Ammon's horn (tissue), 1 donor: ENCODE measurements at regions not wholly inside any gene's neighbourhood (a gene's known extent, or its start where the extent isn't known, plus 50 kb on each side); places are given as distances from the start of the nearest gene placed in this dataset.

Experiments
- DNase-seq: peaks from one replicate; pipeline ENCODE4 v3.0.0-alpha.2; 2016; ENCODE audit warnings: low spot score

DNA sequence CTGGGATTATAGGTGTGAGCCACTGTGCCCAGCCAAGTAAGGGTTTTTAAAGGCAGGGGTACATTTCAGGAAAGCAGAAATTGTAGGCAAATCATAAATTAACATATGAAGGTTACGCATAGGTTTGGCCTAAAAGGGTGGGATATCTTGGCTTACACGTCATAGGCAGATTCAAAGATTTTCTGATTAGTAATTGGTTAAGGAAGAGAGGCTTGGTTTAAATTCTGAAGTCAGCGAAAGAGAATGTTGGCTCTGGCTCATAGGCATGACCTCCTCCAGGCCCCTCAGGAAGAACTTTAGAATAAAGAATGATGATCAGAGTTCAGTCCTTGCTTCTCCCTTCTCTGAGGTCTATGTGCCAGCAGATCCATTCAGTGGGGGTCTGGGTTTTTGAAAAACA is 124.8 kb upstream of the RBBP6 start:
- DNase-seq = no peak

DNA sequence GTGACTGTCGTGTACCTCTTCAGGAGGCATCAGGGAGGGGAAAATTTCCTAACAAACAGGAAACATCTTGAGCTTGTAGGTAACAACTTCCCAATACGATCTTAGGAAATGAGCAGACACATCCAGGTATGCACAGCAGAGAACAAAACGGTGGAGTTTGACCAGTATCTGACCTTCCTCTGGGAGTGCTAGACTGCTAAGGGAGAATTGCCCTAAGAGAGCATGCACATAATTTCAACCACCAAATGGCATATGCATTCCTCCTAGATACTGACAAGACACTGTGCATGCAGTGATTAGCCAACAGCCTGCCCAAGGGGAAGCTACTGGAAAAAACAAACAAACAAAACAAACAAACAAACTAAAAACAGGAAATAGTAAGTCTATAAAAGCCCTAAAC is 120.6 kb upstream of the RBBP6 start:
- DNase-seq = no peak

DNA sequence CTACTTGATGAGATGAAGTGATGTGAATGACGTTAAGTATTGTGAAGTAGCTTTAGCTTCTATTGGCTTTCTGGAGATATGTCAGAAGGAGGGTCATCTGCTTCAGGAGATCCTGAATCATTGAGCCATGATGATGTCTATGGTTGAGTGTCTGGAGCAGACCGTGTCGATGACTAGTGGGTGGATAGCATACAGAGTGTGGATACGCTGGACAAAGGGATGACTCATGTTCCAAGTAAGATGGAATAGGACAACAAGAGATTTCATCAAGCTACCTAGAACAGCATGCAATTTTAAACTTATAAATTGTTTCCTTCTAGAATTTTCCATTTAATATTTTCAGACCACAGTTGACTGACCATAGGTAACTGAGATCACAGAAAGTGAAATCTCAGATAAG is 116.1 kb upstream of the RBBP6 start:
- DNase-seq = no peak

DNA sequence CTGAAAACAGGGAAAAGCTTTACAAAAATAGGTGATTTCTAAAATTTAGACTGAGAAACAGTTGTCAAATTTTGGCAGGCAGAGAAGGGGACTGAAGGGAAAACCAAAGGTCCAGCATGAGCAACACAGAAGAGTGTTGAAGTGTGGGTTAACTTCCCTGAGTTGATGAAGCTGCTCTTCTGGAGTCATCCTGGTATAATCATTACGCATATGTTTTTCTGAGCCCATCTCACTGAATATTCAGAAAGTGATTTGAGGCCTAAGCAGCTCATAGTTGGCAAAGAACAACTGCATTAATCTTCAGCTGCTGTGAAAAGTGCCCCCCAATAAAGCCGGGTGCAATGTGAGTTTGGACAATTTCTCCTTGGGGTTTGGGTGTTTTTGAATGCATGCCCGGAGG is 115.0 kb upstream of the RBBP6 start:
- no peak for DNase-seq

DNA sequence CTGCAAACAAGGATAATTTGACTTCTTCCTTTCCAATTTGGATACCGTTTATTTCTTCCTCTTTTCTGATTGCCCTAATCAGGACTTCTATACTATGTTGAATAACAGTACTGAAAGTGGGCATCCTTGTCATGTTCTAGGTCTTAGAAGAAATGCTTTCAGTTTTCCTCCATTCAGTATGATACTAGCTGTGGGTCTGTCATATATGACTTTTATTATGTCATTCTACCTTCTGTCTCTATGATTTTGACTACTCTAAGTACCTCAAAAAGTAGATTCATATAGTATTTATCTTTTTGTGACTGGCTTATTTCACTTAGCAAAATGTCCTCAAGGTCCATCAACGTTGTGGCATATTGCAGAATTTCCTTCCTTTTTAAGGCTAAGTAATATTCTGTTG is 111.5 kb upstream of the RBBP6 start:
- no peak for DNase-seq

DNA sequence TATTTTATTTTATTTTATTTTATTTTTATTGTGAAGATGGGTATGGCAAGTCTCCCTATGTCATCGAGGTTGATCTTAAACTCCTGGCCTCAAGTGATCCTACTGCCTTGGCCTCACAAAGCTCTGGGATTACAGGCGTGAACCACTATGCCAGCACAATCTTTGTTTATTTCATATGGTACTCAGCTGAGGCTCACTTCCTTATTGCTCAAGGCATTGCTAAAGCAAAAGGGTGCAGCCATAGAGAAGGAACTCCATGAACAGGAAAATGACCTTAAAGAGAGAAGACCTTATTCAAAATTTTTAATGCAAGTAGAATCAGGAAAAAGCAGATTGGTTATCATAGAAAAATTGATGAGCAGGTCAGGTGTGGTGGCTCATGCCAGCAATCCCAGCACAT is 110.6 kb upstream of the RBBP6 start:
- DNase-seq = no peak

DNA sequence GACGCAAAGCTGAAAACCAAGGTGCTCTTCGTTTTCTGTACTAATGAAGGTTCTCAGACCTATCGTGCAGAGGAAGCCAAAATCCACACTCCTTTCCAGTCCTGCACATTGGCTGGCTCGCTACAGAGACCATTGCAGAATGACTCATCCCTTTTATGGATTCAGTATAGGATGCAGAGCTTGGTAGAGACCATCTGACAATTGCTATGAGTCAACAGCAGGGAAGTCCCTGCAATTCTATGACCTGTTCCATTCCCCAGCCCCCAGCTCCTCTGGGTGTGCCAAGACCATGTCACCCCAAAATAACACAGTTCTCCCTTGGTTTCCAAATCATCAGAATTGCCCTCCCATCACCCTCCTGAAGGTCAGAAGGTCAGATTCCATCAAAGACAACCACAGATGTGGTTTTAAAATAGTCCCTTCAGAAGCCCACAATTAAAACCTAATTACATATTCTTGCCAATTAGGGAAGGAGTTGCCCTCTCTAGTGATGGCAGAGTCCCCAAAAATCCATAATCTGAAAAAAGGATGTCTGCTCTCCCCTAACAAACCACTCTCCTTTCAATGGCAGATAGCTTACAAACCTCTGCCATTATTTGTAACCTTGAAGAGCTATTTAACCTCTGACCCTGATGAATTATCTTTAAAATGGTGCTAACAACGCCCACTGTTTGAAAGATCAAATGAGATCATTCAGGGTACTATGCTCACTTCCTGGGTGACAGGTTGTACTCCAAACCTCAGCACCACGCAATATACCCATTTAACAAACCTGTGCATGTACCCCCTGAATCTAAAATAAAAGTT is 108.2 kb upstream of the RBBP6 start:
- no peak for DNase-seq

DNA sequence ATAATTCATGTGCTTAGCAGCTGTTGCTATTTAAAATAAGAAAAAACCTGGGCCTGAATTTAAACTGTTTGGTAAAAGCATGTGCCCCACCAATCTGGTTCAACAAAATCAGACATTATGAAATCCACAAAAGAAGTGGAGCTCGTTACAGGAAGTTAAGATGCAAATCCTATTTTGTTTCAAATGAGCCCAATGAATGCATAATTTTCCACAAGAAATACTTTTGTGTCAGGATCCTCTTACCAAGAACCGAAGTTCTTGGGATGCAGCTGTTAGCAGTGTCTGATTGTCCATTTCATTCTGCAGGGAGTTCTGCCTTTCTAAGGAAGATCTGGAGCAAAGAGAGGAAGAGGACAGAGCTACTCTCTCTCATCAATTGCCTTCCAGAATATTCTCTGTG is 105.7 kb upstream of the RBBP6 start:
- no peak for DNase-seq

DNA sequence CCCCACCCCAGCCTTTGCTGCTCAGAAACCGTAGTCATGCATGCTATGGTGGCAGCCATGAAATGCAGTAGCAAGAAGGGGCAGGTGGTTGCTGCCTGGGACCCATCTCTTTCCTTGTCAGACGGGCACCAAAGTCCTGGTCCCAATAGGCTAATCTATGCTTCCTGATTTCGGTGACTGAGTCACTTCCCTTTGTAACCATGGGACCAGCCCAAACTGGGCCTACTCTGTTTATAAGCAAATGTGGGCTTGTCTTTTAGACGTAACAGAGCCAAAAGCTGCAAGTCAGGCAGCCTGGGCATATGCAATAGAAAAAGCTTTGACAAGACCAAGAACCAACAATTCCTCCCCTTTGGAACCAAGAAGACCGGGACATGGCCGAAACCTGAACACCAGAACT is 99.1 kb upstream of the RBBP6 start:
- no peak for DNase-seq

DNA sequence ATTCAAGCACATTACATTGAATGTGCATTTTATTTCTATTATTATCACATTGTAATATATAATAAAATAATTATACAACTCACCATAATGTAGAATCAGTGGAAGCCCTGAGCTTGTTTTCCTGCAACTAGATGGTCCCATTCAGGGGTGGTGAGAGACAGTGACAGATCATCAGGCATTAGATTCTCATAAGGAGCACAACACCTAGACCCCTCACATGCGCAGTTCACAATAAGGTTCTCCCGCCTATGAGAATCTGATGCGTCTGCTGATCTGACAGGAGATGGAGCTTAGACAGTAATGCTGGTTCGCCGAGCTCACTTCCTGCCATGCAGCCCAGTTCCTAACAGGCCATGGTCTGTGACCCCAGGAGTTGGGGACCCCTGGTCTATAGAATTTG is 96.7 kb upstream of the RBBP6 start:
- no peak for DNase-seq

DNA sequence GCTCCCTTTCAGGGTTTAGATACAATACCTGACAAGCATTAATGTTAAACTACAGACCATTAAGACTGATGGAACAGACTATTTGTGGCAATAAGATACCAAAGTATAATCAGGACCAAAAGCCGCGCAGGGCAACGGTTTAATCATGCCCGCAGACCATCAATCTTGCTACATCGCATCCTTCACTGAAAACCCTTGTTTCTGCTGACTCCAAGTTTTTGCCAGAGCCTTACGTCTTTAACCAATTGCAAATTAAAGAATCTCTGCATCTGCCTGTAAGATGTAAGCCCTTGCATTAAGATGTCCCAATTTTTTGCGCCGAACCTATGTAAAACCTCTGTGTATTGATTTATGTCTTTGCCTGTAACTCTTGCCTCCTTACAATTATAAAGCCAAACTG is 94.2 kb upstream of the RBBP6 start:
- no peak for DNase-seq

DNA sequence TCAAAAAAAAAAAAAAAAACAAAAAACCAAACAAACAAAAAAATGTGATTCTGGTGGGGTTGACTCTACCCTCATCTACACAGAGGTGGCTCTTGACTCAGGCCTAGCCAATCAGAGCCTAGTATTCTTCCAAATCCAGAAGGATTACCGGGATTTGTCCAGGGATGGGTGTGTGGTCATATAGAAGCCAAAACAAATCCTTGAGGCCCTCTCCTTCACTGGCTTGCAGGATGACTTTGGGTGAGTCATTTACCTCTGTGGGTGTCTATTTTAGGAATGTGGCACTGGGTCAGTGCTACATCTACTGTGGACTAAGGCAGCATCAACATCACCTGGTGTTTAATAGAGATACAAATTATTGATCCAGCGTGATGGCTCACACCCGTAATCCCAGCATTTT is 93.2 kb upstream of the RBBP6 start:
- no peak for DNase-seq

DNA sequence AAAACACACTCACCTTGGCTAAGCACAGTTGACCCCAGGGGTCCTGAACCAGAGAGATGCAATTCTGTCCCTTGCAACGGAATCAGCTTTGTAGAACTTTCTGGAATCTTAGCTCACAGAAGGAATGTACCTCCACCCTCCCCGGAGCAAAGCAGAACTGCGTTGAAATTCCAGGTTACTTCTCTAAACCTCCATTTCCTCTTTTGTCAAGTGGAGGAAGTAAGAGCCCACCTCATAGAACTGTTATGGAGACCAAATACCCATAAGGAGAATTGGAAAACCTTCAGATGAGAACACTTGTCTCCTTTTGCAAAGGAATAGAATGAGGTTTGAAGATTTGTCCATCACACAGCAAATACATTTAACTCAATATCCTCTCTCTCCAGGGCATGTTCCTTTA is 86.6 kb upstream of the RBBP6 start:
- no peak for DNase-seq

DNA sequence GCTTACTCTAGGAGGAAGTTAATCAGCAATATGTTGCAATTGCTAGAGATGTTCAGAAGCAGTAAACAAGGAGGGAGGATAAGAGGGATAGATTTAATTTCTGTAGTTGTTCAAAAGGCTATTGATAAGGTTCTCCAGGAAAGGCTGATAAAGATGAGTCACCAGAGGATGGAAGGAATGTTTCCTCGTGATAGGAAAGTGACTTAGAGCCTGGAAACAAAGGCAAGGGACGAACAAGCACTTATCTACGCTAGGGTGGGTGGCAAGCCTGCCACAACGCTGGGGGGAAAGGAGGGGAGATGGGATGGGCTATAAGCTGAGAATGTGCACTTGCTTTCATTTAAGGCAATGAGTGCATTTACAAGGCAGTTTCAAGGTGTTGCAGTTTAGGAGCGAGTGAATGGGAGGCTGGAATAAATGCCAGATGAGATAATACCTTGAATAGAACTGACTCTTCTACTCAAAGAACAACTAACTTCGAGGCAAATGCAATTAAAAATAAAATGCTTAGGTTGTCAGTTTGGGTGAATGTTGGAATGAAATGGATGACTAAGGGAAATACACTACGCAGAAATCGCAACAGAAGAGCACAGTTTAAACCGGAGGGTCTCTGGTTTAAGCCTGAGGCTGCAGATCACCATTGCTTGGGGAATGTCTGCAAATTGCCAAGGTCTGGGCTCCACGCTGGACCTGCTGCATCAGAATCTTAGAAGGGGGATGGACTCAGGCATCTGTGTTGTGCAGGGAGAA is 76.0 kb upstream of the RBBP6 start:
- no peak for DNase-seq

DNA sequence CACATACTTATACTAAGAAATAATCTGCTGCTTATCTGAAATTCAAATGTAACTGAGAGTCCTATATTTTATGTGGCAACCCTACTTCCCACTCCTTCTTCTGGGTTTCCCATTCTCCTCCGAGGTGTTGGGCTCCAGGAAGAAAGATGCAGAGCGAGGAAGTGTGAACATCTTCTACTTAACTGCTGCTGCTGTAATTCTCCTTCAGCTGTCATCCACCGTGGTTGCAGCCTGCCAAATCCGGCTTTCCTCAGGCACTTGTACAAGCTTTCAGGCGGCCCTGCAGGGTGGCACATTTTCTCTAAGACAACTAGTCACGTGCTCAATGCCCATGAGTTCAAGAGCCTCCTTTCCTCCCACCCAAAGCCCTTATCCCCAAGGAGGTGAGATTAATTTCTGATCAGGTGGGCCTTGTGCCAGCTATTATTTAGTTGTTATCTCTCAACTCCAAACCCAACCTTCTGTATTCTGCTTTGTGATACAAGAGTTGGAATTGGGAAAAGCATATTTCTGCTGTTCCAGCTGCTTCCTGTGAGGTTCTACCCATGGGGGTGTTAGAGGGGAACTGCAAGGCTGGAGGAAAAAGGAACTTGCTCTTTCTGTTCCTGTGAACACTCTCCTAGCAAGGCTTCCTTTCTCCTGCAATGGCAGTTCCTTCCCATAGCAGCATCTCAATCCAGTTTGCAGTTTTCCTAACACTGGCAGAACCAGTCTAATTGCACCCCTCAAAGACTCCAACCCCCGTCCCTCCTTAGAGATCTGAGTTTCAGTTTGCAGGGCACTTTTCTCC is 67.6 kb upstream of the RBBP6 start:
- DNase-seq = peak; percentile 33

DNA sequence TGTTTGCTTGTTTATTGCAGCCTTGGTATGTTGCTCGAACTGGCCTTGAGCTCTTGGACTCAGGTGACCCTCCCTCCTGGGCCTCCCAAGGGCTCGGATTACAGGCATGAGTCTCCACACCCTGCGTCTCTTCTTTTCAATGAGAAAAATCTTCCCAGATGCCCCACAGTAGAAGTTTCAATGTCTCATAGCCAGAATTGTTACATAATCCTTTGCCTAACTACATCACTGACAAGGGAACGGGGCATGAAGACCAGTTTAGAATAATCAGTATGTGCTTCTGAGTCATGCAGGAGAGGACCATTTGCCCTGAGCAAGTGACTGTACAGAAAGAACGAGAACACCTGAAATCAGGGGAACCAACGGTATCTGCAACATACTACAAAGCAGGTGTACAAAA is 61.9 kb upstream of the RBBP6 start:
- DNase-seq = no peak

DNA sequence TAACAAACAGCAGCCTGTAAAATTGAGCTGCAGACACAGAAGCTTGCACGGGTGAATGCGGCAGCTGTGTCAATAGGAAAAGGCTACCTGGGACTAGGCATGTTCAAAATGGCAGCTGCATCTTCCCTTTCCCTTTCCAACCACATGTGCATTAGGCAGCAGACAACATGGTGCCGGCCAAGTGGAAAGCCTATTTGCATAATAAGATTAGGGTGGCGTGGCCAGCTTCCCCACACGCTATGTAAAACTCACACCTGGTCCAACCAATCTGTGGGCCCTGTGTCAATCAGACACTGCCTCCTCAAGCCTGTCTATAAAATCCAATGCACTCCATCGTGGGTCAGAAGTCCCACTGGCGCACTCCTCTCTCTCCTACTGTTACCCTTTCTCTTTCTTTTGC is 61.0 kb upstream of the RBBP6 start:
- DNase-seq = no peak

DNA sequence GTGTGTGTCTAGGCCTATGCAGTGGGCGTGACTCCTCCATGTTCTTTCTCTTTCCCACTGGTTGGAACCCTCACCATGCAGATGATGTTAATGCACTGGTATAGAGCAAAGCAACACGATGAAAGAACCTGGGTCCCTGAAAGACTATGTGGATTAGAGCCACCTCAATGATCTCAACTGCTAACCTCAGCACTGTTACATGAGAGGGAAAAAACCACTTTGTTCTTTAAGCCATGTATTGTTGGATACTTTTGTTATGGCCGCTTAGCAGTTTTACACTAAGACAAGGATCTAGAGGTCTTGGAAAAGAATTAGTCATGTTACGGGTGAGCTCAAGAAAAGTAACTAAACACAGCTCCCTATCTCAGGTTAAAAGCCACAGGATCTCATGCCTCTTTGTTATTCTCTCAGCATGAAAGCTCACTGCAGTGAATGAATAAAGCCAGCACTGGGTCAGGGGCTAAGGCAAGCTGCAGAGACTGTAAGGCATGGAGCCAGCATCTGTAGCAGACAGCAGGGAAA is 56.6 kb upstream of the RBBP6 start:
- DNase-seq = no peak

DNA sequence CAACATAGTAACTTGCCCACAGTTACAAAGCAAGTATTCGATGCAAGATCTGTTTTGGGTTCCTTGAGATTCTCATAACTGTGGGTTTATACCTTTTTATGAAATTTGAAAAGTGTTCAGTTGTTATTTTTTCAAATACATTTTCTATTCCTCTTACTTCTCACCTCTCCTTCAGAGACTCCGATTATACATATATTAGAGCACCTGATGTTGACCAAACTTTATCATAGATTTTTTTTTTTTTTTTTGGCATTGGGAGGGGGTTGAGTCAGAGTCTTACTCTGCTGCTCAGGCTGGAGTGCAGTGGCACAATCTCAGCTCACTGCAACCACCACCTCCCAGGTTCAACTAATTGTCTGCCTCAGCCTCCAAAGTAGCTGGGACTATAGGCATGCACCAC is 51.3 kb upstream of the RBBP6 start:
- DNase-seq = no peak
